Activated naive CD4-positive, alpha-beta T cell treated with anti-CD3 and anti-CD28 coated beads for 36 hours (primary cell): ENCODE measurements at regions not wholly inside any gene's neighbourhood (a gene's known extent, or its start where the extent isn't known, plus 50 kb on each side); places are given as distances from the start of the nearest gene placed in this dataset.
A peak's percentile ranks its signal among the peaks of the same experiment; 100 is the strongest.
"Not testable (repeated sequence)": the region's sequence is repeated elsewhere in the genome, so short reads cannot be mapped to it uniquely, and the experiment has no call there.

Source experiments
- CTCF ChIA-PET: fragments of 350-600 bp; sonication (Branson Sonifier 250); formaldehyde crosslinking; loops from one replicate; lab custom pipeline; 2021; ENCODE audit warnings: antibody characterized with exemption; lab: Charles Lee
- DNase-seq: peaks from one replicate; pipeline ENCODE4 v3.0.0-alpha.2; 2020
- H3K27ac Mint-ChIP-seq: one replicate; pipeline ENCODE4 v1.8.0; 2021; ENCODE audit warnings: mild to moderate bottlenecking, mixed read lengths
- H3K27me3 Mint-ChIP-seq: one replicate; pipeline ENCODE4 v1.8.0; 2021; ENCODE audit warnings: low read depth, mixed read lengths
- H3K36me3 Mint-ChIP-seq: one replicate; pipeline ENCODE4 v1.8.0; 2021; ENCODE audit warnings: low read depth, mixed read lengths
- H3K4me1 Mint-ChIP-seq: one replicate; pipeline ENCODE4 v1.8.0; 2021; ENCODE audit warnings: low read depth, mixed read lengths
- H3K4me3 Mint-ChIP-seq: one replicate; pipeline ENCODE4 v1.8.0; 2021; ENCODE audit warnings: mild to moderate bottlenecking, moderate library complexity, mixed read lengths
- H3K9me3 Mint-ChIP-seq: one replicate; pipeline ENCODE4 v1.8.0; 2021; ENCODE audit warnings: mixed read lengths
- intact Hi-C: fragments of 100-400 bp; cut with micrococcal nuclease; formaldehyde crosslinking; loops from one replicate; pipeline ENCODE4 v1.15.1; 2023

DNA sequence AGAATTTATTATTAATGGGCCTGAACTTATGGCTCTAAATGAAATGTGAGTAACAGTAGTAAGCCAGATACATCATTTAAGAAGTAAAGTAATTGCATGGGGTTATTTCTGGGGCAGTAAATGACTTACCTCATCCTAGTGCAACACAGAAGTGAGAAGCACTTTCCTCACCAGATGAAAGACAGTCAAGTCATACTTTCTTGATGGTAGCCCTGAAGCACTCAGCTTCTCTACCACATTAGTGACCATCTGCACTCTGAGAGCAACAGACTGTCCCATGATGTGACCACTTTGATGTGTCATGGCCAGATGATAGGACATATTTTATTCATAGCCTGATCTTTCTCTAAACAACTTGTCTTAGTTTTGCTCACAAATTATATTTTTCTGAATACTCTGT is 369.5 kb upstream of the PHF14 start:
- Mint-ChIP-seq H3K9me3 (no peaks in the 10 kb centered on the region), H3K4me3 (no peak overlapping the region), H3K4me1 (no peaks in the 10 kb centered on the region), H3K36me3 (no peaks in the 10 kb centered on the region), H3K27me3 (no peaks in the 10 kb centered on the region), H3K27ac (no peak overlapping the region)
- intact Hi-C loops, result no loop called here
- CTCF ChIA-PET, result no interaction called here
- no peak for DNase-seq

- H3K4me3 Mint-ChIP-seq, result no peak overlapping the region
These were observed 360.7 kb upstream of the PHF14 start for GRCh38 chr7:10612950-10613349.

GRCh38 chr7:10618953-10619352 is 354.7 kb upstream of the PHF14 start:
- Mint-ChIP-seq H3K4me1 (no peaks in the 10 kb centered on the region), H3K27ac (no peak overlapping the region)
- CTCF ChIA-PET, result no interaction called here

More at GRCh38 chr7:10612950-10613349, 360.7 kb upstream of the PHF14 start:
- intact Hi-C loops, result no loop called here
- Mint-ChIP-seq H3K27ac (no peak overlapping the region), H3K36me3 (no peaks in the 10 kb centered on the region), H3K4me1 (no peaks in the 10 kb centered on the region), H3K27me3 (no peaks in the 10 kb centered on the region), H3K9me3 (no peaks in the 10 kb centered on the region)
- no peak for DNase-seq
- CTCF ChIA-PET, result no interaction called here

DNA sequence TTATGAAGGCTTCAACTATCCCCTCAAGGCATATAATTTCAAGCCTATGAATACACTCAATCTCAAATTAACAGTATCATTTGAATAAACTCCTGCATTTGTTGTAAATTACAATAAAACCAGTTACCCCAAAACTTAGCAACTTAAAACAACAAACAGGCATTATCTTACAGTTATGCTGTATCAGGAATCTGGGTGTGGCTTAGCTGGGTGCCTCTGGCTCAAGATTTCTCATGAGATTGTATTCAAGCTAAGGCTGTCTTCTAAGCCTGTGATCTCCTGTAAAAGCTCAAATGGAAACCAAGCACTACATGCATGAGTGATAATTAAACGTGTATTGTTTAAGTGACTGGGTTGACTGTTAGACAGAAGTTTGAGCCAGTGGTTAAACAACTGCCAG is 341.0 kb upstream of the PHF14 start:
- Mint-ChIP-seq H3K9me3 (peaks cover 10% of the 10 kb centered on the region), H3K27ac (no peak overlapping the region), H3K4me1 (no peaks in the 10 kb centered on the region), H3K36me3 (peaks cover 4% of the 10 kb centered on the region), H3K27me3 (no peaks in the 10 kb centered on the region), H3K4me3 (no peak overlapping the region)
- no peak for DNase-seq
- CTCF ChIA-PET, result interaction anchor here (0.7 kb wide), 1 partner anchor 311 kb away, joined by 3 read pairs; no protein-coding TSS in a partner anchor
- intact Hi-C loops, result no loop called here

More at GRCh38 chr7:10618953-10619352, 354.7 kb upstream of the PHF14 start:
- Mint-ChIP-seq H3K36me3 (no peaks in the 10 kb centered on the region), H3K4me3 (no peak overlapping the region), H3K9me3 (no peaks in the 10 kb centered on the region), H3K27me3 (peaks cover under 1% of the 10 kb centered on the region)
- intact Hi-C loops, result no loop called here
- DNase-seq, result no peak

DNA sequence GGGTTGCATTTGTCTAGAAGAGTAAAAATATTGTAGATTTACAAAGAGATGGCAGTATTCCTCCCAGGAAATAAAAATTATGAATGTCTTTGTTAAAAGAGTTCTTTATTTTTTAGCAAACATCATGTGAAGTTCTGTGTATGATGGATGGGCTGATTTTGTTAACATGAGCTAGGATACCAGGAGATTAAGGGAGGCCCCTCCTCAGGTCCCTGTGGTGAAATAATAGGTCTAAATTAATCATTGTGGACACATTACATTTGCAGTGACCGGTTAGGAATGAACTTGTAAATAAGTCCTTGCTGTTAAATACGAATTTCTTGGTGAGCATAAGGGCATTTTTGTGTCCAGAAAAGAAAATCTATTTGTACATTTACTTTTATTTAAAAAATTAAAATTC is 339.4 kb upstream of the PHF14 start:
- no peak for DNase-seq

GRCh38 chr7:10637991-10638390 is 335.7 kb upstream of the PHF14 start:
- DNase-seq, result no peak
- no peaks in the 10 kb centered on the region for H3K9me3 Mint-ChIP-seq
- H3K27ac Mint-ChIP-seq, result no peak overlapping the region
- H3K27me3 Mint-ChIP-seq, result no peaks in the 10 kb centered on the region
- CTCF ChIA-PET, result interaction anchor here (0.7 kb wide), 1 partner anchor 146 kb away, joined by 4 read pairs; no protein-coding TSS in a partner anchor
- intact Hi-C loops, result loop anchor here (1.0 kb wide), 1 partner anchor 251 kb away; no protein-coding TSS in a partner anchor
- no peak overlapping the region for H3K4me3 Mint-ChIP-seq
- H3K4me1 Mint-ChIP-seq, result no peaks in the 10 kb centered on the region
- no peaks in the 10 kb centered on the region for H3K36me3 Mint-ChIP-seq

More for the DNA sequence above, 339.4 kb upstream of the PHF14 start:
- H3K36me3 Mint-ChIP-seq, result peaks cover 1% of the 10 kb centered on the region
- no peak overlapping the region for H3K4me3 Mint-ChIP-seq
- peaks cover 4% of the 10 kb centered on the region for H3K9me3 Mint-ChIP-seq
- H3K27ac Mint-ChIP-seq, result no peak overlapping the region
- CTCF ChIA-PET, result no interaction called here
- intact Hi-C loops, result no loop called here
- H3K27me3 Mint-ChIP-seq, result no peaks in the 10 kb centered on the region
- no peaks in the 10 kb centered on the region for H3K4me1 Mint-ChIP-seq

DNA sequence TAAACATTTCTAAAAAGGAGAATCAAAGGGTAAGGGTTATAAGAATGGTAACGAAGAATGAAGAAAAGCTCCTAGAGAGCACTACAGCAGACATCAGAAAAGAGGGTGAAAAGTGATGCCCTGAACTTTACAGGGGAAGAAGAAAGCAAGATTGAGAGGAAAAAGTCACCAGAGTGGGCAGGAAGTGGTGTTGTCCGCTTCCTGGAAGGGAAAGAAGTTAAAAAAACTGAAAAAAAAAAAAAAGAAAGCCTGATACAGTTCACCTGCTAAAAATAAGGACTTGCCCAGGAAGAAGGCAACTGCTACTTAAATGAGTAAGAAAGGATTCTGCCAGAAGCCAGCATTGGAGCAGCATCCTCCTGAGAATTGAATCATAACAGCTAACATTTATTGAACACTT is 330.1 kb upstream of the PHF14 start:
- intact Hi-C loops, result no loop called here
- Mint-ChIP-seq H3K36me3 (no peaks in the 10 kb centered on the region), H3K4me3 (no peak overlapping the region), H3K9me3 (no peaks in the 10 kb centered on the region), H3K4me1 (peaks cover 11% of the 10 kb centered on the region), H3K27me3 (no peaks in the 10 kb centered on the region), H3K27ac (no peak overlapping the region)
- CTCF ChIA-PET, result no interaction called here
- peak; percentile 8 for DNase-seq

GRCh38 chr7:10644849-10645248 is 328.8 kb upstream of the PHF14 start:
- no peak for DNase-seq
- Mint-ChIP-seq H3K27ac (no peak overlapping the region), H3K4me1 (peaks cover 11% of the 10 kb centered on the region), H3K27me3 (no peaks in the 10 kb centered on the region), H3K9me3 (no peaks in the 10 kb centered on the region), H3K4me3 (no peak overlapping the region), H3K36me3 (no peaks in the 10 kb centered on the region)
- CTCF ChIA-PET, result no interaction called here
- intact Hi-C loops, result no loop called here

- no peaks in the 10 kb centered on the region for H3K9me3 Mint-ChIP-seq
- CTCF ChIA-PET, result no interaction called here
These were observed 327.5 kb upstream of the PHF14 start for GRCh38 chr7:10646194-10646593.

DNA sequence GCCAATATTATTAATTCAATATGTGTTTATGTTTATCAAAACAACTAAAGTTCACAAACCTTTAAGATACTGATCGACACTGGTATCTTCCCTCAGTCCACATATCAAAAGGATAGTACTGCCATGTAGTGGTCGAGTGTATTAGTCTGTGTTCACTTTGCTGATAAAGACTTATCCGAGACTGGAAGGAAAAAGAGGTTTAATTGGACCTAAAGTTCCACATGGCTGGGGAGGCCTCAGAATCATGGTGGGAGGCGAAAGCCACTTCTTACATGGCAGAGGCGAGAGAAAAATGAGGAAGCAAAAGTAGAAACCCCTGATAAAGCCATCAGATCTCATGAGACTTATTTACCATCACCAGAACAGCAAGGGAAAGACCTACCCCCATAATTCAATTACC is 325.4 kb upstream of the PHF14 start:
- no peaks in the 10 kb centered on the region for H3K36me3 Mint-ChIP-seq
- no peaks in the 10 kb centered on the region for H3K27me3 Mint-ChIP-seq
- no peak overlapping the region for H3K4me3 Mint-ChIP-seq
- H3K27ac Mint-ChIP-seq, result no peak overlapping the region
- intact Hi-C loops, result no loop called here
- CTCF ChIA-PET, result no interaction called here
- H3K9me3 Mint-ChIP-seq, result no peaks in the 10 kb centered on the region
- peaks cover 11% of the 10 kb centered on the region for H3K4me1 Mint-ChIP-seq
- no peak for DNase-seq

More at GRCh38 chr7:10646194-10646593, 327.5 kb upstream of the PHF14 start:
- Mint-ChIP-seq H3K27me3 (no peaks in the 10 kb centered on the region), H3K4me1 (peaks cover 11% of the 10 kb centered on the region), H3K27ac (no peak overlapping the region), H3K36me3 (no peaks in the 10 kb centered on the region), H3K4me3 (no peak overlapping the region)
- DNase-seq, result no peak
- intact Hi-C loops, result no loop called here

- H3K27ac Mint-ChIP-seq, H3K27me3 Mint-ChIP-seq, CTCF ChIA-PET, intact Hi-C loops, H3K9me3 Mint-ChIP-seq, H3K4me3 Mint-ChIP-seq, H3K36me3 Mint-ChIP-seq, H3K4me1 Mint-ChIP-seq, DNase-seq: not testable (repeated sequence)
These were observed 324.6 kb upstream of the PHF14 start for GRCh38 chr7:10649120-10649519.

- CTCF ChIA-PET, result no interaction called here
- H3K27me3 Mint-ChIP-seq, result no peaks in the 10 kb centered on the region
- H3K27ac Mint-ChIP-seq, result no peak overlapping the region
- H3K36me3 Mint-ChIP-seq, result no peaks in the 10 kb centered on the region
- H3K4me3 Mint-ChIP-seq, result no peak overlapping the region
- DNase-seq, result no peak
- intact Hi-C loops, result no loop called here
- no peaks in the 10 kb centered on the region for H3K4me1 Mint-ChIP-seq
- H3K9me3 Mint-ChIP-seq, result no peaks in the 10 kb centered on the region
These were observed 318.6 kb upstream of the PHF14 start for GRCh38 chr7:10655031-10655430.

DNA sequence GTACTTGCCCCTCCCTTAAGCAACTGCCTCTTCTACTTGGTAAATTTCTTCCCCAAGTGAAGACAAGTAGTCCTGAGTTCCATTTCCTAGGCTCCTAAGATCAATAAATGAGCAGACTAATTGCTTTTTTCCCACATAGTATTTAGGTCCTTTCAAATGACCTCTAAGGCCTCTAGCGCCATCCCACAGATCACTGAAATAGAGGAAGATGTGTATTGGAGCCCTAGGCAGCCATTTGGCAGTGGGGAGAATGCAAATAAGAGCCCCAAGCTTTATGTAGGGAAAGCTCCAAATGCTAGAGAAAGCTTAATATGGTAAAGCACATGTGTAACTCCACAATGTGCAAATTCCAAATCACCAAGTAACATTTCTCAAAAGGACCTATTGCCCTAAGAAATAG is 316.5 kb upstream of the PHF14 start:
- no peak overlapping the region for H3K4me3 Mint-ChIP-seq
- CTCF ChIA-PET, result interaction anchor here (0.6 kb wide), 1 partner anchor 684 kb away, joined by 3 read pairs; no protein-coding TSS in a partner anchor
- no peaks in the 10 kb centered on the region for H3K36me3 Mint-ChIP-seq
- no peaks in the 10 kb centered on the region for H3K27me3 Mint-ChIP-seq
- no peak for DNase-seq
- H3K9me3 Mint-ChIP-seq, result no peaks in the 10 kb centered on the region
- H3K4me1 Mint-ChIP-seq, result no peaks in the 10 kb centered on the region
- intact Hi-C loops, result no loop called here
- no peak overlapping the region for H3K27ac Mint-ChIP-seq
